Neural progenitor cell (in vitro differentiated cells): ENCODE measurements at regions not wholly inside any gene's neighbourhood (a gene's known extent, or its start where the extent isn't known, plus 50 kb on each side); places are given as distances from the start of the nearest gene placed in this dataset.

Experiments
- DNase-seq: peaks from one replicate; pipeline ENCODE4 v3.0.0-alpha.2; 2016; ENCODE audit warnings: low spot score
- H2AFZ ChIP-seq: fragments of 200-600 bp; sonication (generic); replicated peaks from 2 replicates; pipeline ENCODE4 v1.6.1; 2016; ENCODE audit warnings: antibody characterized with exemption
- H3F3A ChIP-seq: fragments of 200-600 bp; sonication (generic); 2 replicates; pipeline ENCODE4 v1.6.1; 2016; ENCODE audit warnings: antibody characterized with exemption, low read depth
- H3K27ac ChIP-seq: fragments of 200-600 bp; sonication (generic); 2 replicates; pipeline ENCODE4 v1.5.1; 2016; ENCODE audit warnings: mild to moderate bottlenecking
- H3K27me3 ChIP-seq: fragments of 200-600 bp; sonication (generic); 2 replicates; pipeline ENCODE4 v1.6.1; 2016; ENCODE audit warnings: mild to moderate bottlenecking, moderate library complexity
- H3K36me3 ChIP-seq: fragments of 200-600 bp; sonication (generic); 2 replicates; pipeline ENCODE4 v1.5.1; 2016
- H3K4me1 ChIP-seq: fragments of 200-600 bp; sonication (generic); 2 replicates; pipeline ENCODE4 v1.6.1; 2016; ENCODE audit warnings: mixed run types
- H3K4me2 ChIP-seq: fragments of 200-600 bp; sonication (generic); 2 replicates; pipeline ENCODE4 v1.6.1; 2016
- H3K4me3 ChIP-seq: fragments of 200-600 bp; sonication (generic); 2 replicates; pipeline ENCODE4 v1.5.1; 2016
- H3K79me2 ChIP-seq: fragments of 200-600 bp; sonication (generic); 2 replicates; pipeline ENCODE4 v1.6.1; 2016; ENCODE audit warnings: low read depth
- H3K9ac ChIP-seq: fragments of 200-600 bp; sonication (generic); 2 replicates; pipeline ENCODE4 v1.6.1; 2016
- H3K9me3 ChIP-seq: fragments of 200-600 bp; sonication (generic); 2 replicates; pipeline ENCODE4 v1.5.1; 2016; ENCODE audit warnings: low read depth
- H4K20me1 ChIP-seq: fragments of 200-600 bp; sonication (generic); 2 replicates; pipeline ENCODE4 v1.6.1; 2016; ENCODE audit warnings: low read depth
- H3K27ac Mint-ChIP-seq: 3 replicates; pipeline ENCODE4 v1.8.0; 2021; ENCODE audit warnings: mixed read lengths
- H3K27me3 Mint-ChIP-seq: 2 replicates; pipeline ENCODE4 v1.8.0; 2022; ENCODE audit warnings: low read depth, mild to moderate bottlenecking, inconsistent platforms, moderate library complexity, mixed read lengths; ENCODE audit not compliant: insufficient read depth
- H3K36me3 Mint-ChIP-seq: 3 replicates; pipeline ENCODE4 v1.8.0; 2021; ENCODE audit warnings: mixed read lengths
- H3K4me1 Mint-ChIP-seq: 3 replicates; pipeline ENCODE4 v1.8.0; 2021; ENCODE audit warnings: mixed read lengths
- H3K4me3 Mint-ChIP-seq: 3 replicates; pipeline ENCODE4 v1.8.0; 2021; ENCODE audit warnings: mild to moderate bottlenecking, moderate library complexity, mixed read lengths
- H3K9me3 Mint-ChIP-seq: 3 replicates; pipeline ENCODE4 v1.8.0; 2020; ENCODE audit warnings: mixed read lengths
- CTCF ChIP-seq: fragments of 200-600 bp; sonication (generic); IDR thresholded peaks from 2 replicates; pipeline ENCODE4 v1.5.1; 2017; ENCODE audit warnings: antibody characterized with exemption, mild to moderate bottlenecking
- EZH2 ChIP-seq: fragments of 200-600 bp; sonication (generic); IDR thresholded peaks from 2 replicates; pipeline ENCODE4 v1.6.1; 2017; ENCODE audit warnings: antibody characterized with exemption, mild to moderate bottlenecking, moderate library complexity
- EZH2phosphoT487 ChIP-seq: fragments of 200-600 bp; sonication (generic); IDR thresholded peaks from 2 replicates; pipeline ENCODE4 v1.6.1; 2017; ENCODE audit warnings: antibody characterized with exemption

DNA sequence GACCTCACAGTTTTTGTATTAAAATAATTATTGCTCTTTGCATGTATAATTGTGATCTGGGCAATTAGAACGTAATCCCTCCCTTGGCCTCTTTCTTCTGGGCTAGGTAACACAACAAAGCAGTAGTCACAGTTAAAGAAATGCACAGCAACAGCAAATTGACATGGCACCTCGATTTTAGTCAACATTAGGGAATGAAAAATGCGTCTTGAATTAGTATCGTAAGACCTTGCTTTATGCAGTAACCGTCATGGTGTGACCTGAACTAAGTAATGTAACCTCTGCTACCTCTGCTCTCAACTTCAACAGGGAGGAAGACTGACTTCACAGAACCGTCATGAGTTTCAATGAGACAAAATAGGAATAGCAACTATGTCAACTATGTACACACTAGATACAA lies 265.4 kb upstream of the MAF start:
- no peaks in the 10 kb centered on the region for H3K36me3 Mint-ChIP-seq
- H3K27ac Mint-ChIP-seq = no peak overlapping the region
- Histone ChIP-seq H3K27me3 (no peaks in the 10 kb centered on the region), H3K36me3 (no peaks in the 10 kb centered on the region), H3F3A (no peaks in the 10 kb centered on the region), H3K79me2 (no peaks in the 10 kb centered on the region), H4K20me1 (no peaks in the 10 kb centered on the region), H3K4me1 (no peaks in the 10 kb centered on the region), H2AFZ (peak overlapping the region; percentile 13), H3K9me3 (no peaks in the 10 kb centered on the region), H3K9ac (no peak overlapping the region), H3K27ac (no peak overlapping the region), H3K4me3 (no peak overlapping the region), H3K4me2 (no peak overlapping the region)
- peaks cover 7% of the 10 kb centered on the region for H3K4me1 Mint-ChIP-seq
- no peaks in the 10 kb centered on the region for H3K27me3 Mint-ChIP-seq
- no peak for DNase-seq
- H3K4me3 Mint-ChIP-seq = no peak overlapping the region
- H3K9me3 Mint-ChIP-seq = no peaks in the 10 kb centered on the region
- no peak for TF ChIP-seq EZH2phosphoT487
- no peak for TF ChIP-seq CTCF
- no peak for TF ChIP-seq EZH2

DNA sequence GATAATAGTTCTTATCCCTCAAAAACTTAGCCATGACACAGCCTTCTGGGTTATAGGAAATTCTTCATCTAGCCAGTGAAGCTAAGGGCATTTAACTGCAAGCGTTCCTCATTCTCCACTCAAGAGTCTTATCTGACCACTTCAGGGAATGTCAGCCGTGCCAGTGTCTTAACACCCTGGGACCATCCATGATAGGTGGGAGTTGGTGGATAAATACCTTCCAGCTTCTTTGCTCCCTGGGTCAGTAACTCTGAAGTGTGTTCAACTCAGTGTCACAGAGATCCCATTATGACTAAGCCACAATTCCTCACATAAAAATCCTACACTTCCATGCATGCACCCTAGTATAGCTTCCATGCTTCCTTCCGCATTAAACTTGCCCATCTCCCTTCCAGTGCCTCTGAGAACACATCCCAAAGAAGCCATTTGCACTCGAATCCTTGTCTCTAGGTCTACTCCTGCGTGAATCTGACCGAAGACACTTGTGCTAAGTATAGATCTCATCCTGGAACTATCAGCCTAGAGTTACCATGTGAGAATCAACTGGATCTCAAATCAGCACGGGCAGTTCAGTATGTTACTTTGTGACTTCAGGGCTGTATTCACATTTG lies 264.3 kb upstream of the MAF start:
- Histone ChIP-seq H3K27me3 (no peaks in the 10 kb centered on the region), H3K36me3 (no peaks in the 10 kb centered on the region), H2AFZ (no peak overlapping the region), H3F3A (no peaks in the 10 kb centered on the region), H3K4me2 (no peak overlapping the region), H3K4me3 (no peak overlapping the region), H3K27ac (no peak overlapping the region), H3K9ac (no peak overlapping the region), H3K4me1 (no peaks in the 10 kb centered on the region), H3K79me2 (no peaks in the 10 kb centered on the region), H4K20me1 (no peaks in the 10 kb centered on the region), H3K9me3 (no peaks in the 10 kb centered on the region)
- Mint-ChIP-seq H3K27ac (no peak overlapping the region), H3K9me3 (no peaks in the 10 kb centered on the region), H3K27me3 (no peaks in the 10 kb centered on the region), H3K4me1 (peaks cover 7% of the 10 kb centered on the region), H3K36me3 (no peaks in the 10 kb centered on the region), H3K4me3 (no peak overlapping the region)
- DNase-seq = no peak
- TF ChIP-seq EZH2phosphoT487 (no peak), EZH2 (no peak), CTCF (no peak)

DNA sequence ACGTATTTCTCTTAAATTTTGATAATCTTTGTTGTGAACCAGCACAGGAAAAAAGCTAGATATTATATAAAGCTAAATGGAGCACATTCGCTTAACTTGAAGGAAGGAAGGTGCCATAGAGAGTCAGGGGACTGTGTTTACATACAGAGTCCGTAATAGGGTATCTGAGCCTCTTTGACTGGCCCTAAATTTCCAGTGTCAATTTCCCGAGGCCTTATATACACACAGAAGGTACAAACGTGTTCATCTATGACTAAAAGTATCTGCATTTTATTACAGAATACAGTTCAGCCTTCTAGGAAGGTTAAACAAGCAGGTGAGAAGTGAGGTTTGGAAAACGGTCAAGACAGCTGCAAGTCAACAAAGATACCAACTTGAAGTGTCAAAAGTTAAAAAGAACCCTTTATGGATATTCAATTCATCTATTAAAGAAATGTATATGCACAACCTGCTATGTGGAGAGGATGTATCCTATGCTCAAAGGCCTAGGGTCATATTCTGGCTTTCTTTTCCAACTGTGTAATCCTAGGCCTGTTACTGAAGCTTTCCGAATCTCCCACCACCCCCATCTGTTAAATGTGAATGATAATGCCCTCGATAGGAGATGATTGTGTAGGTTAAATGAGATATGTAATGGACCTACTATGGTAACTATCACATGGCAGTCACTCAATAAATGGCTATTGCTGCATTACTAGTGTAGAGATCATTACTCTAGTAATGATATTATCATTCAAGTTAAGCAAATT lies 263.7 kb upstream of the MAF start:
- H3K36me3 ChIP-seq = no peaks in the 10 kb centered on the region
- no peak overlapping the region for H2AFZ ChIP-seq
- H3K9me3 Mint-ChIP-seq = no peaks in the 10 kb centered on the region
- no peaks in the 10 kb centered on the region for H3K9me3 ChIP-seq
- H3K27me3 Mint-ChIP-seq = no peaks in the 10 kb centered on the region
- no peak overlapping the region for H3K4me3 Mint-ChIP-seq
- no peaks in the 10 kb centered on the region for H4K20me1 ChIP-seq
- H3K4me1 Mint-ChIP-seq = peaks cover 7% of the 10 kb centered on the region
- H3K4me3 ChIP-seq = no peak overlapping the region
- no peaks in the 10 kb centered on the region for H3K36me3 Mint-ChIP-seq
- no peak overlapping the region for H3K27ac Mint-ChIP-seq
- H3K27me3 ChIP-seq = no peaks in the 10 kb centered on the region
- H3K9ac ChIP-seq = no peak overlapping the region
- H3K27ac ChIP-seq = no peak overlapping the region
- no peaks in the 10 kb centered on the region for H3K79me2 ChIP-seq
- no peak overlapping the region for H3K4me2 ChIP-seq
- H3K4me1 ChIP-seq = no peaks in the 10 kb centered on the region
- no peak for DNase-seq
- no peaks in the 10 kb centered on the region for H3F3A ChIP-seq
- TF ChIP-seq EZH2phosphoT487 (no peak), CTCF (no peak), EZH2 (no peak)
